ENCODE measurements at regions not wholly inside any gene's neighbourhood (a gene's known extent, or its start where the extent isn't known, plus 50 kb on each side); places are given as distances from the start of the nearest gene placed in this dataset.

GRCh38 chr3:13144163-13145023, 71.2 kb upstream of the IQSEC1 start:
- Histone ChIP-seq H3K27me3 (ENCODE audit: insufficient read depth, low read depth) (no peaks in the 10 kb centered on the region), H3K9me2 (ENCODE audit: insufficient read depth) (no peaks in the 10 kb centered on the region), H3K27ac (no peak overlapping the region), H4K20me1 (ENCODE audit: insufficient read depth) (peaks cover 4% of the 10 kb centered on the region; the same call in 1 of the 2 replicates), H3K9me3 (ENCODE audit: insufficient read depth, low read depth) (no peaks in the 10 kb centered on the region), H3K79me2 (ENCODE audit: low read depth) (no peaks in the 10 kb centered on the region), H3K4me3 (no peak overlapping the region), H3F3A (ENCODE audit: insufficient read depth, low read depth) (no peaks in the 10 kb centered on the region), H3K4me1 (replicated peaks; ENCODE audit: insufficient read depth) (no peaks in the 10 kb centered on the region), H3K4me2 (no peak overlapping the region), H3K36me3 (ENCODE audit: low read depth) (no peaks in the 10 kb centered on the region), H2AFZ (no peak overlapping the region)
- intact Hi-C loops (cut with micrococcal nuclease; ENCODE audit: unreplicated experiment): no loop called here
- TF ChIP-seq EZH2 (IDR thresholded peaks at IDR 0.05; ENCODE audit: low read depth) (no peak), CTCF (conservative IDR thresholded peaks at IDR 0.05) (no peak)
- ChIA-PET POLR2A (ENCODE audit: unreplicated experiment) (no interaction called here), CTCF (no interaction called here)
- no TSS peak for BruUV-seq (replicated peaks)
- no peak for DNase-seq

GRCh38 chr3:13143381-13144004, 70.3 kb upstream of the IQSEC1 start:
- DNase-seq: no peak
- Histone ChIP-seq H3K27ac (no peak overlapping the region), H3K9me3 (ENCODE audit: insufficient read depth, low read depth) (no peaks in the 10 kb centered on the region), H3K9me2 (ENCODE audit: insufficient read depth) (no peaks in the 10 kb centered on the region), H2AFZ (no peak overlapping the region), H3K4me2 (no peak overlapping the region), H3K4me1 (replicated peaks; ENCODE audit: insufficient read depth) (no peaks in the 10 kb centered on the region), H4K20me1 (ENCODE audit: insufficient read depth) (peaks cover 4% of the 10 kb centered on the region; the same call in 1 of the 2 replicates), H3K4me3 (no peak overlapping the region), H3K79me2 (ENCODE audit: low read depth) (no peaks in the 10 kb centered on the region), H3K36me3 (ENCODE audit: low read depth) (no peaks in the 10 kb centered on the region), H3F3A (ENCODE audit: insufficient read depth, low read depth) (no peaks in the 10 kb centered on the region), H3K27me3 (ENCODE audit: insufficient read depth, low read depth) (no peaks in the 10 kb centered on the region)
- ChIA-PET POLR2A (ENCODE audit: unreplicated experiment) (no interaction called here), CTCF (no interaction called here)
- no TSS peak for BruUV-seq (replicated peaks)
- TF ChIP-seq EZH2 (IDR thresholded peaks at IDR 0.05; ENCODE audit: low read depth) (no peak), CTCF (conservative IDR thresholded peaks at IDR 0.05) (no peak)
- intact Hi-C loops (cut with micrococcal nuclease; ENCODE audit: unreplicated experiment): no loop called here

- H2AFZ ChIP-seq: no peak overlapping the region
- ChIA-PET POLR2A (ENCODE audit: unreplicated experiment) (no interaction called here), CTCF (interaction anchor here (0.9 kb wide), 1 partner anchor 9 kb away, joined by 3 read pairs; no protein-coding TSS in a partner anchor)
- no peaks in the 10 kb centered on the region for H3K4me1 ChIP-seq (replicated peaks; ENCODE audit: insufficient read depth)
- H3K27ac ChIP-seq: no peak overlapping the region
- no peaks in the 10 kb centered on the region for H3K9me3 ChIP-seq (ENCODE audit: insufficient read depth, low read depth)
- no peaks in the 10 kb centered on the region for H3K36me3 ChIP-seq (ENCODE audit: low read depth)
- no peaks in the 10 kb centered on the region for H3K79me2 ChIP-seq (ENCODE audit: low read depth)
- H3K4me2 ChIP-seq: no peak overlapping the region
- TF ChIP-seq CTCF (conservative IDR thresholded peaks at IDR 0.05): no peak
- TF ChIP-seq EZH2 (IDR thresholded peaks at IDR 0.05; ENCODE audit: low read depth): no peak
- BruUV-seq (replicated peaks): no TSS peak
- no peaks in the 10 kb centered on the region for H3K9me2 ChIP-seq (ENCODE audit: insufficient read depth)
- no peak overlapping the region for H3K4me3 ChIP-seq
- peaks cover 4% of the 10 kb centered on the region; the same call in 1 of the 2 replicates for H4K20me1 ChIP-seq (ENCODE audit: insufficient read depth)
- no peaks in the 10 kb centered on the region for H3K27me3 ChIP-seq (ENCODE audit: insufficient read depth, low read depth)
- no peaks in the 10 kb centered on the region for H3F3A ChIP-seq (ENCODE audit: insufficient read depth, low read depth)
- DNase-seq: no peak
- intact Hi-C loops (cut with micrococcal nuclease; ENCODE audit: unreplicated experiment): no loop called here
These were observed 69.5 kb upstream of the IQSEC1 start for GRCh38 chr3:13142552-13143380.
